Gastroesophageal sphincter (tissue), 3 donors: ENCODE measurements at regions not wholly inside any gene's neighbourhood (a gene's known extent, or its start where the extent isn't known, plus 50 kb on each side); places are given as distances from the start of the nearest gene placed in this dataset.

Experiments
- EP300 ChIP-seq: sonication (generic); formaldehyde crosslinking; IDR thresholded peaks from one replicate; pipeline ENCODE4 v1.6.1; 2017; ENCODE audit warnings: antibody characterized with exemption, mild to moderate bottlenecking
- POLR2A ChIP-seq, 2 donors: fragments of 450-650 bp; IDR thresholded peaks; one replicate each; pipeline ENCODE4 v1.6.1; 2017; ENCODE audit warnings: antibody characterized with exemption in 2 of 2, mild to moderate bottlenecking in 2 of 2, moderate library complexity in 1 of 2
- POLR2AphosphoS5 ChIP-seq: sonication (generic); formaldehyde crosslinking; IDR thresholded peaks from one replicate; pipeline ENCODE4 v1.6.1; 2017; ENCODE audit warnings: antibody characterized with exemption
- TF ChIP-seq, protein P1 (sequence below), 4 experiments: fragments of 200-600 bp in 2 of 4; fragments of 450-650 bp in 2 of 4; sonication (generic) in 1 of 4; IDR thresholded peaks; one replicate each; pipeline ENCODE4 v1.5.1; 2017 to 2019; ENCODE audit warnings: antibody characterized with exemption in 4 of 4, mild to moderate bottlenecking in 2 of 4, moderate library complexity in 2 of 4

DNA sequence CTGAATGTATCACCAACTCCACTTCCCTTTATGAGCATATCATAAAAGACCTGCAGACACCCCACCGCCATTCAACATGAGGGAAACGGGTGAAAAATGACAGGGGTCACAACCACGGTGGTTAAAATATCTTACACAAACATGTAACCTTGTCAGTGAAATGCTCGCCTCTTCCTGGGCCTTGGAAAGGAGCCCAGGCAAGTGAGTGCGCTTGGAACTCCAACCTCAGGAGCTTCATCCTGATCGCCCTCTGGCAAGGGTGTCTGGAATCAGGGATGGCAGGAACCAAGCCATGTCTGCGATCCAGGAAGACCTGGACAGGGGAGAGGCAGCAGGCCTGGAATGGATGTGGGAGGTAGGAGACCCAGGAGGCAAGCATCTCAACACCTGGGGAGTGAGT lies 282.7 kb downstream of the GAS1 start:
- TF ChIP-seq EP300: no peak
- TF ChIP-seq, protein P1, sequence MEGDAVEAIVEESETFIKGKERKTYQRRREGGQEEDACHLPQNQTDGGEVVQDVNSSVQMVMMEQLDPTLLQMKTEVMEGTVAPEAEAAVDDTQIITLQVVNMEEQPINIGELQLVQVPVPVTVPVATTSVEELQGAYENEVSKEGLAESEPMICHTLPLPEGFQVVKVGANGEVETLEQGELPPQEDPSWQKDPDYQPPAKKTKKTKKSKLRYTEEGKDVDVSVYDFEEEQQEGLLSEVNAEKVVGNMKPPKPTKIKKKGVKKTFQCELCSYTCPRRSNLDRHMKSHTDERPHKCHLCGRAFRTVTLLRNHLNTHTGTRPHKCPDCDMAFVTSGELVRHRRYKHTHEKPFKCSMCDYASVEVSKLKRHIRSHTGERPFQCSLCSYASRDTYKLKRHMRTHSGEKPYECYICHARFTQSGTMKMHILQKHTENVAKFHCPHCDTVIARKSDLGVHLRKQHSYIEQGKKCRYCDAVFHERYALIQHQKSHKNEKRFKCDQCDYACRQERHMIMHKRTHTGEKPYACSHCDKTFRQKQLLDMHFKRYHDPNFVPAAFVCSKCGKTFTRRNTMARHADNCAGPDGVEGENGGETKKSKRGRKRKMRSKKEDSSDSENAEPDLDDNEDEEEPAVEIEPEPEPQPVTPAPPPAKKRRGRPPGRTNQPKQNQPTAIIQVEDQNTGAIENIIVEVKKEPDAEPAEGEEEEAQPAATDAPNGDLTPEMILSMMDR (IDR thresholded peaks at IDR 0.05): no peak
- TF ChIP-seq POLR2A (IDR thresholded peaks at IDR 0.05): no peak
- no peak for TF ChIP-seq POLR2AphosphoS5
